ENCODE measurements at regions not wholly inside any gene's neighbourhood (a gene's known extent, or its start where the extent isn't known, plus 50 kb on each side); places are given as distances from the start of the nearest gene placed in this dataset.
"Not testable (repeated sequence)": the region's sequence is repeated elsewhere in the genome, so short reads cannot be mapped to it uniquely, and the experiment has no call there.

DNA sequence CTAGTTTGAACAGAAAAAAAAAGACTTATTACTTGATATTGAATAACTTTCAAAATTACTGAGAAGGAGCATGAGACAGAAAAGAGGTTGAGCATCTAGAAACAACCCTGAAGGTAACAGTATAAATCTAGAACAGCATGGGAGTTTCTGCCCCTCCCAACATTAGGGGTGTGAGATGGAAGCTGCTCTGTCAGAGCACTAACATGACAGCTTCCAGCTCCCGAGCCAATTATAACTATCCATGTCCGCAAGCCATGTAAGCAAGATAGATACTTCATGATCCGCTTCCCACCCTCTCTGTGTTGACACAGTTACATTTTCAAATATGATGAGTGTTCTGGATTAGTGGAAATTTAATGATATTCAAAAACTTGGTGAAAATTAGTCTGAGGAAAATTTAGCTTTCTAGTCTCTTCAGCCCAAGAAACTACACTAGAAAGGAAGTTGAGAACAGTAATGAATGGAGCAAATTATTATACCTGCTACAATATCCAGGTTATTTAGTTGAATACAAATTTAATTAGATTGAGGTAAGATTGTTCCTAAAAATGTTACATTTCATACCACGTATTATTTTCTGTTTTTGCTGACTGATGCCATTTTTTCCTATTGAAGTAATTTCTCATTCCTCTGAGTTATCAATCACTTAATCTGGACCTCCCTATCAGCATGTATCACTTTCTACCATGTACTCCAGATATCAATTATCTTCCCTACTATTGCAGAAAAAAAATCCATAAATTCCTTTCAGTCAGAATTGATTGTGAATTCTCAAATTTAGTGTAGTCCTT lies 129.3 kb upstream of the SLIT2 start:
- DNase-seq: no peak

- no peak for DNase-seq
Measured at GRCh38 chr4:20119141-20119540, 132.6 kb upstream of the SLIT2 start.

- DNase-seq: no peak
Measured at GRCh38 chr4:20109391-20109790, 142.3 kb upstream of the SLIT2 start.

DNA sequence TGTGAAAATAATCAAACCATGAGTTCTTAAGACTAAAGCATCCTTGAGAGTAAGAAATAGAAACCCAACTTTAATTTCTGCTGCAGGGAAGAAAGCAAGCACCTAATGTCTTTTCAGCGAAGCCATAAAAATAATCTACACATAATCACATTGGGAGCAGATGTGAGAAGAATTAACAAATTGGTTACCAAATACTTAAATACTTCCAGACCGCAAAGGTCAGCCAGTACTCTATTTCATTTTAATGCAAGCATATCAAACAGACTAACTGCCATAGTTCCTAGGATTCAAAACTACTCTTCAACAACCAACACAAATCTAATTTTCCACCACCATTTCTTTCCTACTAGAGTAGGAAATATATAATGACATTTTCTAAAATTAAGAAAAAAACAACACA lies 144.8 kb upstream of the SLIT2 start:
- DNase-seq: no peak

DNA sequence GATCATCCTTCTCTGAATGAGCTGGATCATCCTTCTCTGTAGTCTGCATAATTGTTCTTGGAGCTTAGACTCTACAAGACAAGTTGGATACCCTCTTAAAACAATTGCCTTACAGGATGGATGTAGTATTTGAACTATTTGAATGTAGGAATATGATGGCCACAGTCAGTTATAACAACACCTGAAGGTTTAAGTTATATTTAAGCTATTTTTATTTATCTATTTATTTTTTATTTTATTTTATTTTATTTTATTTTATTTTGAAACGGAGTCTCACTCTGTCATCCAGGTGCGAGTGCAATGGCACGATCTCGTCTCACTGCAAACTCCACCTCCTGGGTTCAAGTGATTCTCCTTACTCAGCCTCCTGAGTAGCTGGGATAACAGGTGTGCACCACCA lies 149.9 kb upstream of the SLIT2 start:
- no peak for DNase-seq

- no peak for DNase-seq
Measured at GRCh38 chr4:20096911-20097310, 154.8 kb upstream of the SLIT2 start.

- DNase-seq: no peak
Measured at GRCh38 chr4:20095805-20096541, 155.7 kb upstream of the SLIT2 start.

DNA sequence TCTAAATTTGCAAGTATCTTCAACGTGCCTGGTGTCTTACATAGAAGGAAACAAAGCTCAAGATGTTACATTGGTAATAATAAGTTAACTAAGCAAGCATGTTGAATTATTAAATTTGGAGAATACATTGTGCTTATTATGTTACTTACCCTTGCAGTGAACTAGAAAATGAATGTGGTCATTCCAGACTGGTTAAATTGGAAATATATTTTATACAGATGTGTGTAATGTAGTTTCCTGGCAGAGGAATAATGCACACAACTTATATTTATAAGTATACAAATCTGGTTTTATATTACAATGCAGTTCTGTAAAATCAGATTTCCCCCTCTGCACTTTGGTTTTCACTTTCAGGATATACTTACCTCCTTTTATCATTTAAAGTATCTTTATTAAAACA lies 159.9 kb upstream of the SLIT2 start:
- DNase-seq: no peak

GRCh38 chr4:20087522-20087911 lies 164.2 kb upstream of the SLIT2 start:
- DNase-seq: no peak

GRCh38 chr4:20086799-20087521 lies 164.7 kb upstream of the SLIT2 start:
- no peak for DNase-seq

- DNase-seq: no peak
Measured at GRCh38 chr4:20086067-20086798, 165.5 kb upstream of the SLIT2 start.

- DNase-seq: no peak
Measured at GRCh38 chr4:20085653-20086052, 166.1 kb upstream of the SLIT2 start.

GRCh38 chr4:20085156-20085555 lies 166.5 kb upstream of the SLIT2 start:
- DNase-seq: no peak

DNA sequence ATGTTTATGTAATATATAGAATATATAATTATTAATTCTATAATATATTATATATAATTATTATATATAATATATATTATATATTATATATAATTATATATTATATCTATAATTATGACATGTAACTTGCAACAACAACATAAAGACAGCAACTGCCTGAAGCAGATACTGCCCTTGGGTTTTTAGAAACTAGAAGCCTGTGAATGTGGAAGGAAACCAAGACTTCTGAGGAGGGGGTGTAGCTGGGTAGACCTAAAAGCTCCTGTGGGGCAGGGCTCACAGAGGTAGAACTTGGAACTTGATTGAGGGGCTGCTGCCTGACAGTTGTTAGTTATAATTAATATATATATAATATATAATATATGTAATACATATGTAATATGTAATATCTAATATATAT lies 167.2 kb upstream of the SLIT2 start:
- no peak for DNase-seq

DNA sequence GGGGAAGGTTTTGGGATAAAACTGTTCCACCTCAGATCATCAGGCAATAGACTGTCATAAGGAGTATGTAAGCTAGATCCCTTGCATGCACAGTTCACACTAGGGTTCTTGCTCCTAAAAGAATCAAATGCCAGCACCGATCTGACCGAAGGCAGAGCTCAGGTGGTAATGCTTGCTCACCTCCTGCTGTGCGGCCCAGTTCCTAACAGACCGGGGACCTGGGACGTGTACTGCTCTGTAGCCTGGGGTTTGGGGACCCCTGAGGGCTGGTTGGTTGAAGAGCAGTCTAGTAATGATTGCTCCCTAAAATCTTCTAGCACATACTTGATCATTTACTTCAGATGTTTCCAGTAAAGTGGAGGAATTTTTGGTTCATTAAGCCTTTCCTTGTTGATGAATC lies 173.1 kb upstream of the SLIT2 start:
- DNase-seq: no peak

DNA sequence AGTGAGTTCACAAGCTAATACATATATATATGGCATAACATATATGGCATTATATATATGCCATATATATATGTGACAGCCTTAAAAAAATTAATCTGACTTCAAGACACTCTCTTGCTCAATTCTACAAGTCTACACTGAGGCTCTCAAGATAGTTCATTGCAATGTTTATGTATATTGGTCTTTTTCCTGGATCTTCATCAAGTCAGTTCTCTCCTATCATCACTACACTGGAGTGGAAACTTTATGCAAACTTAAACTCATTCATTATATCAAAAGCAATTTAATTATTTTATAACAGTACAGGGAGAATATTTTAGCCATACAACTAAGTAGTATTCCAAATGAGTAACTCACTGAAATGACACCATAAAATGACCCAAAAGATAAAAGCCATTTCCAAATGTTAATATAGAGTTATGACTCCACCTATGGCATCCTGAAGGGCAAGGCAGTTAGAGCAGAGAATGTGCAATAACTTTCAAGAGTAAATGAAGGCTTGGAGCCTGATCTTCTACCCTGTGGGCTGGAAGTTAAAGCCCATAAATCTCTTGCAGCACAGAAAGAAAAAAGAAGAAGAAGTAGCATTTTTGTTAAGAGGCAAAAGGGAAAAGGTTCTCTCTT lies 176.3 kb upstream of the SLIT2 start:
- DNase-seq: no peak

DNA sequence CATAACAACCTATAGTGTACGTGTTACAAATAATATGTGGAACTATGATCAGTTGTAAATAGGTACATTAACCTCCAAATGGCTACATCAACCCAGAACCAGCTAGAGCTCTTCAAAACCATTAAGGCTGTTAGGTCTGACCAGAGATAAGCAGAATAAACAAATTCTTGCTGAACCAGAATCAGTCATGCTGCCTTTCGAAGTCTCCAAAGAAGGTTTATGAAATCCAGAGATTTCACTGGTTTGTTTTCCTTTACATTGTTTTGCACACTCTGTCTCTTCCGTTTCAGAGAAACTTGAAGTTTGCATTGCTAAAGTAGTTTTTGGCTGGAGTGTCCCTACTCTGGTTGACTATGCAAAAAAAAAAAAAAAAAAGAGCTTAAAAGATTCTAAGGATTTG lies 177.3 kb upstream of the SLIT2 start:
- DNase-seq: no peak

GRCh38 chr4:20065952-20066351 lies 185.8 kb upstream of the SLIT2 start:
- DNase-seq: no peak

GRCh38 chr4:20062857-20063256 lies 188.8 kb upstream of the SLIT2 start:
- not testable (repeated sequence) for DNase-seq

- DNase-seq: no peak
Measured at GRCh38 chr4:20062054-20062453, 189.7 kb upstream of the SLIT2 start.

- DNase-seq: no peak
Measured at GRCh38 chr4:20050768-20051167, 200.9 kb upstream of the SLIT2 start.

DNA sequence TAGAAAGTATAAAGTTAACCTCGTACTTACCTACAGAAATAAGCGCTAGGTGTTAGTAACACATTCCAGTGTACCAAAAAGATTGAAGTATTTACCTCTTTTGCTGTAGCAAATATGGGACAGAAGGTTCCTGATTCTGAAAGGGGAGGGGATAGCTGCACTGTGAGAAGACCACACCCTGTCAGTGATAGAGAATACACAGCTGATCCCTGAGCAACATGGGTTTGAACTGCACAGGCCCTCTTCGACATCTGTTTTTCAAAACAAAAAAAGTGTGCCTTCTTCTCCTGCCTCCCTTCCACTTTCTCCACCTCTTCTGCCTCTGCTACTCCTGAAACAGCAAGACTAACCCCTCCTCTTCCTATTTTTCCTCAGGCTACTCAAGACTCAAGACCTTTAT lies 201.8 kb upstream of the SLIT2 start:
- no peak for DNase-seq

Data from effector CD4-positive, alpha-beta T cell (primary cell).